HEK293T (cell line): ENCODE measurements at regions not wholly inside any gene's neighbourhood (a gene's known extent, or its start where the extent isn't known, plus 50 kb on each side); places are given as distances from the start of the nearest gene placed in this dataset.

Source experiments
- ARNT ChIP-seq: fragments of 450-650 bp; IDR thresholded peaks from 2 replicates; pipeline ENCODE4 v1.6.1; 2017; ENCODE audit warnings: mild to moderate bottlenecking
- BHLHE40 ChIP-seq: fragments of 450-650 bp; IDR thresholded peaks from 2 replicates; pipeline ENCODE4 v1.6.1; 2016; ENCODE audit warnings: mild to moderate bottlenecking, moderate library complexity, borderline replicate concordance
- CTBP1 ChIP-seq: fragments of 450-650 bp; IDR thresholded peaks from 2 replicates; pipeline ENCODE4 v1.6.1; 2016; ENCODE audit warnings: borderline replicate concordance
- ELF4 ChIP-seq: fragments of 450-650 bp; IDR thresholded peaks from 2 replicates; pipeline ENCODE4 v1.6.1; 2017; ENCODE audit warnings: antibody characterized with exemption
- NFRKB ChIP-seq: fragments of 450-650 bp; IDR thresholded peaks from 2 replicates; pipeline ENCODE4 v1.6.1; 2016; ENCODE audit warnings: mild to moderate bottlenecking, moderate library complexity
- SP1 ChIP-seq: fragments of 450-650 bp; IDR thresholded peaks from 2 replicates; pipeline ENCODE4 v1.6.1; 2017

DNA sequence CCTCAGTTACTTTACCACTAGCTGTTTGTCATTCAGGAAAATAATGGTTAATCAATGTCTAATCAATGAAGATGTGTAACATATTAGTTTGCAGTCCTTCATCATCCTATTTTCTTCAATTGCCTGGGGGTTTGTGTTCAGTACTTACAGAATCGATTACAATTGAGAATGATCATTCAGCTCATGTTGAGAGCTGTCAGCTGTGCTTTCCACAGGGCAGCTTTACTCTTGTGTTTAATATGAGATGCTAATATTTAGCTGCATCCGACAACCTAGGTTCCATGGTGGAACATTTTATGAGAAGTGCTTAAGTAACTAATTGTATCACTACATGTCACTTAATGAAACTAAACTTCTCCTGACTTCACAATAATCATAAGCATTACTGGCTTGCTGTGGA is 191.9 kb downstream of the GRB14 start:
- no peak for TF ChIP-seq SP1
- TF ChIP-seq BHLHE40, result no peak
- no peak for TF ChIP-seq ELF4
- no peak for TF ChIP-seq NFRKB
- no peak for TF ChIP-seq CTBP1
- no peak for TF ChIP-seq ARNT
